Sigmoid colon (tissue), 6 donors: ENCODE measurements at regions not wholly inside any gene's neighbourhood (a gene's known extent, or its start where the extent isn't known, plus 50 kb on each side); places are given as distances from the start of the nearest gene placed in this dataset.

Source experiments
- DNase-seq: peaks from one replicate; pipeline ENCODE4 v3.0.0-alpha.2; 2019
- H3K27ac ChIP-seq, 4 donors: fragments of 200-600 bp; sonication (generic); one replicate each; pipeline ENCODE4 v1.5.1; 2016 to 2019; ENCODE audit warnings: mild to moderate bottlenecking in 1 of 4
- H3K27me3 ChIP-seq, 3 donors: fragments of 200-600 bp; sonication (generic); one replicate each; pipeline ENCODE4 v1.5.1; 2019; ENCODE audit warnings: mild to moderate bottlenecking in 1 of 3
- H3K36me3 ChIP-seq, 4 donors: fragments of 200-600 bp; sonication (generic); one replicate each; pipeline ENCODE4 v1.5.1; 2016 to 2019
- H3K4me1 ChIP-seq, 4 donors: fragments of 200-600 bp; sonication (generic); one replicate each; pipeline ENCODE4 v1.5.1; 2017 to 2019
- H3K4me3 ChIP-seq, 4 donors: fragments of 200-600 bp; sonication (generic); one replicate each; pipeline ENCODE4 v1.5.1; 2017 to 2019; ENCODE audit warnings: mild to moderate bottlenecking in 2 of 4, moderate library complexity in 1 of 4
- H3K9me3 ChIP-seq, 4 donors: fragments of 200-600 bp in 3 of 4; sonication (generic) in 3 of 4; one replicate each; pipeline versions ENCODE4 v1.5.1 to v1.6.1; 2013 to 2019
- EP300 ChIP-seq, 4 donors: sonication (generic); formaldehyde crosslinking; IDR thresholded peaks; one replicate each; pipeline ENCODE4 v1.6.1; 2017; ENCODE audit warnings: antibody characterized with exemption in 4 of 4
- POLR2A ChIP-seq, 2 donors: fragments of 450-650 bp; IDR thresholded peaks; one replicate each; pipeline ENCODE4 v1.6.1; 2016; ENCODE audit warnings: antibody characterized with exemption in 2 of 2, mild to moderate bottlenecking in 2 of 2, moderate library complexity in 2 of 2
- POLR2AphosphoS5 ChIP-seq, 4 donors: sonication (generic); formaldehyde crosslinking; IDR thresholded peaks; one replicate each; pipeline ENCODE4 v1.6.1; 2017; ENCODE audit warnings: antibody characterized with exemption in 4 of 4
- WGBS, 2 donors: extraction: QIAGEN DNeasy Blood & Tissue Kit; methylation state at CpG; one replicate each; pipeline ENCODE4 v1.1.7; 2013; 5-methylcytosine and 5-hydroxymethylcytosine counted together
- intact Hi-C: fragments of 100-400 bp; cut with DNase I; formaldehyde crosslinking; loops from one replicate; pipeline ENCODE4 v1.15.1; 2023
- TF ChIP-seq, protein P1 (sequence below), 4 experiments: fragments of 450-650 bp in 3 of 4; fragments of 200-600 bp in 1 of 4; IDR thresholded peaks; one replicate each; pipeline ENCODE4 v1.5.1; 2016 to 2019; ENCODE audit warnings: antibody characterized with exemption in 4 of 4, mild to moderate bottlenecking in 3 of 4, moderate library complexity in 2 of 4
- donor health status: healthy with polysubstance abuse.
- donor health status: healthy.

DNA sequence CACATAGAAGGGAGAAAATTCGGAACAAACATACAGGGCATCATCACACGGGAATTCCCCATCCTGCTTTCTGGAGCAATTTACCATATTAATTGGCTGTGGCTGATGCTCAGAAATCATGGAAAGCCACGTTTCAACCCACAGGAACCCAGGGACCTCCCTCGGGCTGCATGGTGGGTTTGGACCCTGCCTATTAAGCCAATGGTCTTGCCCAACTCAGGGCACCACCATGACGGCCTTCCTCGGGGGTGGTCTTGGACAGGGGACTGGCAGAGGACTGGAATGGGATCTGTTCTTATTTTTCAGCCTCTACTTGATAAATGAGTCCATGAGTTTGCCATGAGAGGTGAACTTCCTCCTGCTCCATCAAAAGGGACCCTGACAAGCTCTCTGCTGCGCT is 374.0 kb downstream of the SHANK2 start:
- no peaks in the 10 kb centered on the region for H3K36me3 ChIP-seq
- TF ChIP-seq, protein P1, sequence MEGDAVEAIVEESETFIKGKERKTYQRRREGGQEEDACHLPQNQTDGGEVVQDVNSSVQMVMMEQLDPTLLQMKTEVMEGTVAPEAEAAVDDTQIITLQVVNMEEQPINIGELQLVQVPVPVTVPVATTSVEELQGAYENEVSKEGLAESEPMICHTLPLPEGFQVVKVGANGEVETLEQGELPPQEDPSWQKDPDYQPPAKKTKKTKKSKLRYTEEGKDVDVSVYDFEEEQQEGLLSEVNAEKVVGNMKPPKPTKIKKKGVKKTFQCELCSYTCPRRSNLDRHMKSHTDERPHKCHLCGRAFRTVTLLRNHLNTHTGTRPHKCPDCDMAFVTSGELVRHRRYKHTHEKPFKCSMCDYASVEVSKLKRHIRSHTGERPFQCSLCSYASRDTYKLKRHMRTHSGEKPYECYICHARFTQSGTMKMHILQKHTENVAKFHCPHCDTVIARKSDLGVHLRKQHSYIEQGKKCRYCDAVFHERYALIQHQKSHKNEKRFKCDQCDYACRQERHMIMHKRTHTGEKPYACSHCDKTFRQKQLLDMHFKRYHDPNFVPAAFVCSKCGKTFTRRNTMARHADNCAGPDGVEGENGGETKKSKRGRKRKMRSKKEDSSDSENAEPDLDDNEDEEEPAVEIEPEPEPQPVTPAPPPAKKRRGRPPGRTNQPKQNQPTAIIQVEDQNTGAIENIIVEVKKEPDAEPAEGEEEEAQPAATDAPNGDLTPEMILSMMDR (IDR thresholded peaks at IDR 0.05) = no peak
- TF ChIP-seq EP300 (IDR thresholded peaks at IDR 0.05) = no peak
- TF ChIP-seq POLR2A (IDR thresholded peaks at IDR 0.05) = no peak
- no peak for TF ChIP-seq POLR2AphosphoS5 (IDR thresholded peaks at IDR 0.05)
- H3K27me3 ChIP-seq = no peaks in the 10 kb centered on the region
- no peaks in the 10 kb centered on the region for H3K4me1 ChIP-seq
- intact Hi-C loops = no loop called here
- DNase-seq = no peak
- no peak overlapping the region for H3K27ac ChIP-seq
- 87 to 90% methylated on average over 7 of the region's 7 CpGs for WGBS, 2 donors
- H3K9me3 ChIP-seq = no peaks in the 10 kb centered on the region
- H3K4me3 ChIP-seq = no peak overlapping the region

DNA sequence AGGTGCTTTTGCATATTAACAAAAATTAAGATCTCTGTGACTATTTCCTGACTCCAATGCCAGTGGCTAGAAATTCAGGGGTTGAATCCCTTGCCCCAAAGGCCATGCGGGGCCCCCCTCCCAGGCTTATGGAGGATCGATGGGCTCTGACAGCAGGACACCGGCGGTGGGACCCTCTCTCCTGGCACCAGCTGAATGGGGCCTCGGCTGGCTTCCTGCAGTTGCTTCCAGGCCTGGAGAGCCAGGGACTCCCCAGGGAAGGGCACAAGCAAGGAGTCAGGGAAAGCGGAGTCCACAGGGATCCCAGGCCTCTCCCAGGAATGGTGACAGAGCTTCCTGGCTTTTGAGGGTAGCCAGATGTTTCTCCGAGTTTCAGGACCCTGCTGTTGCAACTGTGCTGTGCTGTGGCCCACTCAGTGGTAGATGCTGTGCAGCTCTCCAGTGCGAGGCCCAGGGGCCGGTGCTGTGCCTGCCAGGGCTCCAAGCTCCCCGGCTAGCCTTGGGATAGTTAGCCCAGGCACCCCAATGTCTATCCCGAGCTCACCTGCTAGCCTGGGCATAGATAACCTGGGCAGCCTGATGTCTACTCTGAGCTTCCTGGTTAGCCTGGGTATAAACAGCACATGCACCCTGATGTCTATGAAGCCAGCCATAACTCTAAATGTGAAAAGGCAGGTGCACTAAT is 372.6 kb downstream of the SHANK2 start:
- 89 to 94% methylated on average over 11 of the region's 11 CpGs for WGBS, 2 donors
- DNase-seq = no peak
- Histone ChIP-seq H3K9me3 (no peaks in the 10 kb centered on the region), H3K4me3 (no peak overlapping the region), H3K27ac (no peak overlapping the region), H3K36me3 (no peaks in the 10 kb centered on the region), H3K4me1 (no peaks in the 10 kb centered on the region), H3K27me3 (no peaks in the 10 kb centered on the region)
- intact Hi-C loops = no loop called here
- TF ChIP-seq POLR2AphosphoS5 (IDR thresholded peaks at IDR 0.05) = no peak
- TF ChIP-seq EP300 (IDR thresholded peaks at IDR 0.05) = no peak
- TF ChIP-seq POLR2A (IDR thresholded peaks at IDR 0.05) = no peak
- TF ChIP-seq, protein P1 (IDR thresholded peaks at IDR 0.05) = no peak

DNA sequence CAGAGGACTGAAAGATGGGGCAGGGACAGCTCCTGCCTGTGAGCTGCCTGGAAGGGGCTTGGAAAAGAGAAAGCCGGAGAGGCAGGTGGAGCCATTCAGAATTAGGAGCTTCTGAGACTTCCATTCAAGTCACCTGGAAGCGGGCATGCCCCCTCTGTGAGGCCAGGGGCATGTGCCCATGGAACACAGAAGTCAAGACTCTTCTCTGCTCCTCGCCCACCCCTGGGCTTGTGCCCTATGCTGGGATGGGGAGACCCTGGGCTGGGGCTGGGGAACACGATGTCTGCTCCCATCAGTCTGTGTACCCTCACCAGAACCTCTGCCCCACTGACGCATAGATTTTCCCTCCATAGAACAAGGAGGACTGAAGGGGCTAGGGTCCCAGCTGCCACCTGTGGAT is 372.0 kb downstream of the SHANK2 start:
- H3K9me3 ChIP-seq = no peaks in the 10 kb centered on the region
- H3K27me3 ChIP-seq = no peaks in the 10 kb centered on the region
- DNase-seq = no peak
- intact Hi-C loops = no loop called here
- H3K4me3 ChIP-seq = no peak overlapping the region
- TF ChIP-seq POLR2AphosphoS5 (IDR thresholded peaks at IDR 0.05) = no peak
- TF ChIP-seq, protein P1 (IDR thresholded peaks at IDR 0.05) = no peak
- TF ChIP-seq EP300 (IDR thresholded peaks at IDR 0.05) = no peak
- no peak for TF ChIP-seq POLR2A (IDR thresholded peaks at IDR 0.05)
- no peak overlapping the region for H3K27ac ChIP-seq
- no peaks in the 10 kb centered on the region for H3K36me3 ChIP-seq
- WGBS, 2 donors = 92 to 94% methylated on average over 5 of the region's 5 CpGs
- no peaks in the 10 kb centered on the region for H3K4me1 ChIP-seq

DNA sequence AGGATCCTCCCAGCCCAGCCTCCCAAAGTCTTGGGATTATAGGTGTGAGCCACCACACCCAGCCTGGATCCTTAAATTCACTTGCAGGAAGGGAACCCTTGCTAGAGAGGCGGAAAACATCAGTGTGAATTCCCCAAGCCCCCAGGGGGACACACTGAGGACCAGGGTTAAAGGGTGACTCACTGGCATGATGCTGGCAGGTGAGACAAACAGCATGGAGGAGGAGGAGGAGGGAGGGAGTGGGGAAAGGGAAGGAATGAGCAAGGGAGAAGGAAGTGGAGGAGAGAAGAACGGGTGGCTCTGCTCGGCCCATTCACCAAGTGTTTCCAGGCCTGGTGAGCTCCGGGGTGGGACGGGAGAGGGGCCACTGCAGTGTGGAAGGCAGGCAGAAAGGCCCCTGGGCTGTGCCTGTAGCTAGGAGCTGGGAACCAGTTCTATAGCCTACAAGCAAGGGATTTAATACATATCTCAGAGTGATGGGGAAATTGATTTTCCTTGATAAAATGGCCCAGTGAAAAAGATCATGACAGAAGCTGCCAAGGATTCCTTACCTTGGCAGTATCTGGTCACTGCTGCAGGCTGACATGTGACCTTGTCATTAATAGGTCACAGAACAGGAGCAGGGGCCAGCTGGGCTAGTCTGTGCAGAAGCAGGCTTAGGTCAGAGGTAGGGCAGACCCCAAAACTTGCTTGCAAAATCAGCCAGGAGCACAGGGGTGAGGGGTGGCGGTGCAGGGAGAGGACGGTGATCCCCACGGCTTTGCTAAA is 370.2 kb downstream of the SHANK2 start:
- Histone ChIP-seq H3K36me3 (no peaks in the 10 kb centered on the region), H3K4me1 (no peaks in the 10 kb centered on the region), H3K9me3 (no peaks in the 10 kb centered on the region), H3K27me3 (no peaks in the 10 kb centered on the region), H3K27ac (no peak overlapping the region), H3K4me3 (no peak overlapping the region)
- 77 to 87% methylated on average over 8 of the region's 8 CpGs for whole genome bisulfite sequencing, 2 donors
- intact Hi-C loops = no loop called here
- TF ChIP-seq, protein P1 (IDR thresholded peaks at IDR 0.05) = no peak
- TF ChIP-seq POLR2AphosphoS5 (IDR thresholded peaks at IDR 0.05) = no peak
- TF ChIP-seq EP300 (IDR thresholded peaks at IDR 0.05) = no peak
- TF ChIP-seq POLR2A (IDR thresholded peaks at IDR 0.05) = no peak
- DNase-seq = no peak
